ENCODE measurements at regions not wholly inside any gene's neighbourhood (a gene's known extent, or its start where the extent isn't known, plus 50 kb on each side); places are given as distances from the start of the nearest gene placed in this dataset.

DNA sequence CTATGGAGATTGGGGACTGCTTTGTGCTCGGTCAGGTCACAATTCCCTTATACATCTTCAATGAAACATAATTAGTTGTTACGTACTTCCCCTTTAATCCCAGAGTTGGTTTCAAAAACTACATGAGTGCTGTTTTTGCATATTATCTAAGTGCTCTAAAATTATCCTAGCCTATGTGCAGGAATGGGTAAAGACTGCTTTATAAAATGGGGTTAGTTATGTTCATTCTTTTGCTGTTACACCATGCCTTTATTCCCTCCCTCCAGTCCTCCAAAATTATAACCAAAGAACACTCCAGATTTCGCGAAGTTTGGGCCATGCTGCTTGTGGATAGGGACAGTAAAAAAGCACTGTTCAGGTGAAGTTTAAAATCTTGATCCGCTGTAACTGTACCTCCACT, 173.9 kb upstream of the SNX7 start:
- no peaks in the 10 kb centered on the region for H3K9me2 ChIP-seq
- no peaks in the 10 kb centered on the region for H4K20me1 ChIP-seq (ENCODE audit: insufficient read depth)
- no peaks in the 10 kb centered on the region for H3K79me2 ChIP-seq (ENCODE audit: insufficient read depth)
- H3K4me3 ChIP-seq (ENCODE audit: low read depth in 2 of 2, low read length in 1 of 2) = no peak overlapping the region
- no peak overlapping the region for H3K27ac ChIP-seq (ENCODE audit: low read depth in 2 of 2, low read length in 1 of 2)
- no peaks in the 10 kb centered on the region for H3K36me3 ChIP-seq (replicated peaks in 1 of 2; ENCODE audit: control insufficient read depth in 1 of 2, insufficient read depth in 2 of 2, low read length in 1 of 2)
- H3K9me3 ChIP-seq = no peaks in the 10 kb centered on the region
- H3K4me2 ChIP-seq = no peak overlapping the region
- no peak overlapping the region for H3K9ac ChIP-seq
- H3K27me3 ChIP-seq (ENCODE audit: insufficient read depth) = no peaks in the 10 kb centered on the region; the same call in 1 of the 2 replicates
- no peak for DNase-seq
- ChIA-PET CTCF (interaction anchor here (1.1 kb wide), 1 partner anchor 20 kb away, joined by 3 read pairs; no protein-coding TSS in a partner anchor), POLR2A (no interaction called here)
- no peaks in the 10 kb centered on the region for H3K4me1 ChIP-seq (ENCODE audit: control insufficient read depth in 1 of 2, insufficient read depth in 2 of 2, low read depth in 1 of 2, low read length in 1 of 2)
- H2AFZ ChIP-seq (ENCODE audit: low read depth) = no peak overlapping the region
- TF ChIP-seq, protein P1, sequence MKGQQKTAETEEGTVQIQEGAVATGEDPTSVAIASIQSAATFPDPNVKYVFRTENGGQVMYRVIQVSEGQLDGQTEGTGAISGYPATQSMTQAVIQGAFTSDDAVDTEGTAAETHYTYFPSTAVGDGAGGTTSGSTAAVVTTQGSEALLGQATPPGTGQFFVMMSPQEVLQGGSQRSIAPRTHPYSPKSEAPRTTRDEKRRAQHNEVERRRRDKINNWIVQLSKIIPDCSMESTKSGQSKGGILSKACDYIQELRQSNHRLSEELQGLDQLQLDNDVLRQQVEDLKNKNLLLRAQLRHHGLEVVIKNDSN (IDR thresholded peaks at IDR 0.05; ENCODE audit: borderline replicate concordance, low read depth) = no peak
- TF ChIP-seq YY1 (IDR thresholded peaks at IDR 0.05; ENCODE audit: low read depth) (no peak), FOSL2 (IDR thresholded peaks at IDR 0.05; ENCODE audit: borderline replicate concordance, low read depth) (no peak), EP300 (IDR thresholded peaks at IDR 0.05; ENCODE audit: borderline replicate concordance in 1 of 2, low read depth in 1 of 2, low read length in 1 of 2) (no peak), CHD2 (IDR thresholded peaks at IDR 0.05; ENCODE audit: low read length, partially characterized antibody) (no peak), ELF1 (IDR thresholded peaks at IDR 0.05) (no peak), POLR2AphosphoS5 (IDR thresholded peaks at IDR 0.05; ENCODE audit: low read depth, low read length) (no peak), GABPA (IDR thresholded peaks at IDR 0.05; ENCODE audit: low read depth) (no peak)
- TF ChIP-seq, protein P2, sequence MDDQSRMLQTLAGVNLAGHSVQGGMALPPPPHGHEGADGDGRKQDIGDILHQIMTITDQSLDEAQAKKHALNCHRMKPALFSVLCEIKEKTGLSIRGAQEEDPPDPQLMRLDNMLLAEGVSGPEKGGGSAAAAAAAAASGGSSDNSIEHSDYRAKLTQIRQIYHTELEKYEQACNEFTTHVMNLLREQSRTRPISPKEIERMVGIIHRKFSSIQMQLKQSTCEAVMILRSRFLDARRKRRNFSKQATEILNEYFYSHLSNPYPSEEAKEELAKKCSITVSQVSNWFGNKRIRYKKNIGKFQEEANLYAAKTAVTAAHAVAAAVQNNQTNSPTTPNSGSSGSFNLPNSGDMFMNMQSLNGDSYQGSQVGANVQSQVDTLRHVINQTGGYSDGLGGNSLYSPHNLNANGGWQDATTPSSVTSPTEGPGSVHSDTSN (IDR thresholded peaks at IDR 0.05) = no peak
- H3F3A ChIP-seq (replicated peaks; ENCODE audit: insufficient read depth) = no peaks in the 10 kb centered on the region
- WGBS (ENCODE audit: low lambda C conversion rate) = 87% methylated on average over 5 of the region's 5 CpGs

DNA sequence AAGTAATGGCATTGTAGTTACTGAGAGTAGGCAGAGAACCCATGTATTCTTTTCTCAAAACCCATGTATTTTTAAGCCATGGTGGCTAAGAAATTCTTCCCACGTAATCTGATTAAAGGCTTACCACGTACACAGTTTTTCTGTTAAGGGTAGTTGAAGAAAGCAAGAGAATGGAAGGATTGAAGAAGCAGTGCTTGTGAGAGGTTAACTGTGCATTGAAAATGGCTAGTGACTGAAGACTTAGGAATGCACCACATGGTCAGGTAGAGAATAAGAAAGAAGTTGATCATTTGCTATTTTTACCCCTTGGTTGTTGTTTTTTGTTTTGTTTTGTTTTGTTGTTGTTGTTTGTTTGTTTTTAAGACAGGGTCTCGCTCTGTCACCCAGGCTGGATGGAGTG, 178.9 kb upstream of the SNX7 start:
- no peak overlapping the region for H3K27ac ChIP-seq (ENCODE audit: low read depth in 2 of 2, low read length in 1 of 2)
- H3K9me3 ChIP-seq = no peaks in the 10 kb centered on the region
- H3K79me2 ChIP-seq (ENCODE audit: insufficient read depth) = no peaks in the 10 kb centered on the region; the same call in 1 of the 2 replicates
- no peaks in the 10 kb centered on the region for H3F3A ChIP-seq (replicated peaks; ENCODE audit: insufficient read depth)
- H3K9me2 ChIP-seq = no peaks in the 10 kb centered on the region
- no peaks in the 10 kb centered on the region for H3K27me3 ChIP-seq (ENCODE audit: insufficient read depth)
- POLR2A ChIA-PET = no interaction called here
- TF ChIP-seq, protein P1 (IDR thresholded peaks at IDR 0.05; ENCODE audit: borderline replicate concordance, low read depth) = no peak
- no peaks in the 10 kb centered on the region for H4K20me1 ChIP-seq (ENCODE audit: insufficient read depth)
- H3K36me3 ChIP-seq (replicated peaks in 1 of 2; ENCODE audit: control insufficient read depth in 1 of 2, insufficient read depth in 2 of 2, low read length in 1 of 2) = no peaks in the 10 kb centered on the region
- CTCF ChIA-PET = interaction anchor here (2.3 kb wide), 1 partner anchor 14 kb away, joined by 7 read pairs; no protein-coding TSS in a partner anchor
- 87% methylated on average over 3 of the region's 3 CpGs for WGBS (ENCODE audit: low lambda C conversion rate)
- H3K4me1 ChIP-seq (ENCODE audit: control insufficient read depth in 1 of 2, insufficient read depth in 2 of 2, low read depth in 1 of 2, low read length in 1 of 2) = no peaks in the 10 kb centered on the region; a peak in 1 of 4 replicates
- H2AFZ ChIP-seq (ENCODE audit: low read depth) = no peak overlapping the region
- H3K4me2 ChIP-seq = no peak overlapping the region
- DNase-seq = no peak
- H3K4me3 ChIP-seq (ENCODE audit: low read depth in 2 of 2, low read length in 1 of 2) = no peak overlapping the region
- no peak overlapping the region for H3K9ac ChIP-seq

DNA sequence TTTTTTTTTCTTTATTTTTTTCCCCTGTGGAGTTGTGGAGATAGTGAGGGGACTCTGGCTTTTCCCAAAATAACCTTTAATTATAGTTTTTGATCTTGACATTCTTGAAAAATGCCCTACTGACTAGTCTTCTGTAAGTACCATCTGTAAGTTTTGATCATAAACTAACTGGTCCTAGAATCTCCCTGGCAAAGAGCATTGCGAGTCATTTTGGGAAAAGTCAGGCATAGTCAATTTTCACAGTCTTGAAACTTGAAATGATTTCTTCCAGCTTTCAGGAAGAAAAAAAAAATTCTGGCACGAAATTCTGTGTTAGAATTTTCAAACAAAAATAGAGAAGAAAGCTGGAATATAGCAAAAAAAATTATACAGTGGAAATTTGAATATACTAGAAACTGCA, 181.2 kb upstream of the SNX7 start:
- H3K4me3 ChIP-seq (ENCODE audit: low read depth in 2 of 2, low read length in 1 of 2) = no peak overlapping the region
- POLR2A ChIA-PET = no interaction called here
- TF ChIP-seq SMC3 (IDR thresholded peaks at IDR 0.05; ENCODE audit: low read depth, low read length) (no peak), ZBTB33 (IDR thresholded peaks at IDR 0.05; ENCODE audit: borderline replicate concordance, low read depth) (no peak), YY1 (IDR thresholded peaks at IDR 0.05; ENCODE audit: low read depth) (no peak), RAD21 (IDR thresholded peaks at IDR 0.05; ENCODE audit: low read length) (no peak), RFX5 (IDR thresholded peaks at IDR 0.05; ENCODE audit: low read length) (no peak), JUND (IDR thresholded peaks at IDR 0.05) (no peak)
- TF ChIP-seq, protein P3, sequence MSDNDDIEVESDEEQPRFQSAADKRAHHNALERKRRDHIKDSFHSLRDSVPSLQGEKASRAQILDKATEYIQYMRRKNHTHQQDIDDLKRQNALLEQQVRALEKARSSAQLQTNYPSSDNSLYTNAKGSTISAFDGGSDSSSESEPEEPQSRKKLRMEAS (IDR thresholded peaks at IDR 0.05; ENCODE audit: low read depth) = no peak
- 60% methylated on average over 2 of the region's 2 CpGs for WGBS (ENCODE audit: low lambda C conversion rate)
- H3K4me1 ChIP-seq (ENCODE audit: control insufficient read depth in 1 of 2, insufficient read depth in 2 of 2, low read depth in 1 of 2, low read length in 1 of 2) = no peaks in the 10 kb centered on the region; a peak in 1 of 4 replicates
- H2AFZ ChIP-seq (ENCODE audit: low read depth) = peak overlapping the region; percentile 37; the same call in 1 of the 2 replicates
- no peaks in the 10 kb centered on the region for H3K36me3 ChIP-seq (replicated peaks in 1 of 2; ENCODE audit: control insufficient read depth in 1 of 2, insufficient read depth in 2 of 2, low read length in 1 of 2)
- H3K27ac ChIP-seq (ENCODE audit: low read depth in 2 of 2, low read length in 1 of 2) = no peak overlapping the region
- no peak for DNase-seq
- H3K4me2 ChIP-seq = no peak overlapping the region
- no peaks in the 10 kb centered on the region for H3K9me2 ChIP-seq
- no peaks in the 10 kb centered on the region; the same call in 1 of the 2 replicates for H3K79me2 ChIP-seq (ENCODE audit: insufficient read depth)
- H3K9ac ChIP-seq = no peak overlapping the region
- no peaks in the 10 kb centered on the region for H4K20me1 ChIP-seq (ENCODE audit: insufficient read depth)
- no peaks in the 10 kb centered on the region for H3K27me3 ChIP-seq (ENCODE audit: insufficient read depth)
- no peaks in the 10 kb centered on the region for H3K9me3 ChIP-seq
- H3F3A ChIP-seq (replicated peaks; ENCODE audit: insufficient read depth) = no peaks in the 10 kb centered on the region
- CTCF ChIA-PET = interaction anchor here (0.6 to 2.3 kb wide), 2 partner anchors 12 kb away, joined by 4 to 7 read pairs; no protein-coding TSS in a partner anchor
